ENCODE measurements at regions not wholly inside any gene's neighbourhood (a gene's known extent, or its start where the extent isn't known, plus 50 kb on each side); places are given as distances from the start of the nearest gene placed in this dataset.

- TF ChIP-seq ZNF274 (IDR thresholded peaks at IDR 0.05; ENCODE audit: low read depth, low read length), result no peak
- no peak for TF ChIP-seq SUZ12 (IDR thresholded peaks at IDR 0.05; ENCODE audit: extremely low read depth, insufficient read depth, insufficient read length)
- TF ChIP-seq YY1 (IDR thresholded peaks at IDR 0.05; ENCODE audit: insufficient read depth, insufficient read length), result no peak
- Histone ChIP-seq H3K4me1 (ENCODE audit: insufficient read depth, insufficient read length) (no peaks in the 10 kb centered on the region), H3K9ac (ENCODE audit: insufficient read length, low read depth) (no peak overlapping the region), H3K4me3 (ENCODE audit: insufficient read length, low read depth) (no peak overlapping the region), H3K9me3 (ENCODE audit: insufficient read depth, low read length) (no peaks in the 10 kb centered on the region), H3K36me3 (ENCODE audit: insufficient read depth, insufficient read length, low read length) (no peaks in the 10 kb centered on the region), H3K27me3 (ENCODE audit: insufficient read depth, insufficient read length) (no peaks in the 10 kb centered on the region)
- DNase-seq (ENCODE audit: low read depth, low spot score), result no peak
Observed at GRCh38 chrX:39418731-39419638, 617.7 kb downstream of the MID1IP1 start.

DNA sequence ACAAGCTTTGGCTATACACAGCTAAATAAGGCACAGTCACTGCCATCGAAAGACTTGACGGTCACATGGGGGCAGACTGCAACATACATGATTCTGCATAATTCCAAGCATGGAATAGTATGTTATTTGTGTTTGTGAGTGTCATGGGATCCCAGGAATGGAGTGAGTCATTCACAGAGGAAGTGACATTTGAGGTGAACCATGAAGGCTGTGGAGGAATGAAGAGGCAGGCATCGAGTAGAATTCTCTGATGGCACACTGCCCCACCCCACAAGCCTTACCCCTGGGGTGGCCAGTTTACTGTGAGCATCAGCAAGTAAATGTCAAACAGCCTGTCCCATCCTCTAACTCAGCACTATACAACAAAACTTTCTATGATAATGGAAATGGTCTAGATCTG is 619.7 kb downstream of the MID1IP1 start:
- Histone ChIP-seq H3K27me3 (ENCODE audit: insufficient read depth, insufficient read length) (no peaks in the 10 kb centered on the region), H3K4me1 (ENCODE audit: insufficient read depth, insufficient read length) (no peaks in the 10 kb centered on the region), H3K36me3 (ENCODE audit: insufficient read depth, insufficient read length, low read length) (no peaks in the 10 kb centered on the region), H3K9me3 (ENCODE audit: insufficient read depth, low read length) (no peaks in the 10 kb centered on the region), H3K4me3 (ENCODE audit: insufficient read length, low read depth) (no peak overlapping the region), H3K9ac (ENCODE audit: insufficient read length, low read depth) (no peak overlapping the region)
- no peak for TF ChIP-seq YY1 (IDR thresholded peaks at IDR 0.05; ENCODE audit: insufficient read depth, insufficient read length)
- TF ChIP-seq SUZ12 (IDR thresholded peaks at IDR 0.05; ENCODE audit: extremely low read depth, insufficient read depth, insufficient read length), result no peak
- no peak for TF ChIP-seq ZNF274 (IDR thresholded peaks at IDR 0.05; ENCODE audit: low read depth, low read length)
- DNase-seq (ENCODE audit: low read depth, low spot score), result no peak

DNA sequence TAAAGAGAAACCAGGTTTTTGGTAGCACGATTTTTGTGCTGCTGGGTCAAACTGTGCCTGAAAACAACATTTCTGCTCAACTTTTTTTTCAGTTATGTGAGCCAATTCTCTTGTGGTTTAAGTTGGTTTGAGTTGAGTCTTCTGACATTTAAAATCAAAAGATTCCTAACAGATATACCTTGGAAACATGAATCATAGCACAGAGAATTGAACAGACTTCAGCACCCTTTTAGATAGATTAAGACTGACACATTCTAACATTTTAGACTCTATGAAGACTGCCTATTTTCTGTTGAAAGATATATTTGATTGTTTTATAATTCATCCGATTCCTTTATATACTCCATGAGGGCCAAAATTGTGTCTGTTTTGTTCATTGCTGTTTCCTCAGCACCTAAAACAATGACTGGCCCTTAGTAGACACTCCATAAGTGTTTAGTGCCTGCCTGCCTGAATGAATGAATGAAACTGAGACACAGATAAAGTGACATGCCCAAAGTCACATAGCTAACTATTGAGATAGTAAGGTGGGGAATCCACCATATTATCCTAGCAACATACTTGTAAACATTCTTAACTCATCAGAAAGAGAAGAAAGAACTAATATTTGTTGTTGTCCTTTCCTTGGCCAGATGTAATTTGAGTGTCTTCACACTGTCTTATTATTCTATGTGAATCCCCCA is 624.0 kb downstream of the MID1IP1 start:
- TF ChIP-seq ZNF274 (IDR thresholded peaks at IDR 0.05; ENCODE audit: low read depth, low read length) (no peak), SUZ12 (IDR thresholded peaks at IDR 0.05; ENCODE audit: extremely low read depth, insufficient read depth, insufficient read length) (no peak), YY1 (IDR thresholded peaks at IDR 0.05; ENCODE audit: insufficient read depth, insufficient read length) (no peak)
- Histone ChIP-seq H3K9ac (ENCODE audit: insufficient read length, low read depth) (no peak overlapping the region), H3K27me3 (ENCODE audit: insufficient read depth, insufficient read length) (no peaks in the 10 kb centered on the region), H3K9me3 (ENCODE audit: insufficient read depth, low read length) (no peaks in the 10 kb centered on the region), H3K4me3 (ENCODE audit: insufficient read length, low read depth) (no peak overlapping the region), H3K4me1 (ENCODE audit: insufficient read depth, insufficient read length) (peaks cover 3% of the 10 kb centered on the region), H3K36me3 (ENCODE audit: insufficient read depth, insufficient read length, low read length) (no peaks in the 10 kb centered on the region)
- no peak for DNase-seq (ENCODE audit: low read depth, low spot score)

- H3K9ac ChIP-seq (ENCODE audit: insufficient read length, low read depth), result no peak overlapping the region
- DNase-seq (ENCODE audit: low read depth, low spot score), result no peak
- TF ChIP-seq SUZ12 (IDR thresholded peaks at IDR 0.05; ENCODE audit: extremely low read depth, insufficient read depth, insufficient read length) (no peak), ZNF274 (IDR thresholded peaks at IDR 0.05; ENCODE audit: low read depth, low read length) (no peak), YY1 (IDR thresholded peaks at IDR 0.05; ENCODE audit: insufficient read depth, insufficient read length) (no peak)
- peaks cover 3% of the 10 kb centered on the region for H3K4me1 ChIP-seq (ENCODE audit: insufficient read depth, insufficient read length)
- no peaks in the 10 kb centered on the region for H3K27me3 ChIP-seq (ENCODE audit: insufficient read depth, insufficient read length)
- H3K4me3 ChIP-seq (ENCODE audit: insufficient read length, low read depth), result no peak overlapping the region
- H3K36me3 ChIP-seq (ENCODE audit: insufficient read depth, insufficient read length, low read length), result no peaks in the 10 kb centered on the region
- no peaks in the 10 kb centered on the region for H3K9me3 ChIP-seq (ENCODE audit: insufficient read depth, low read length)
Observed at GRCh38 chrX:39426101-39426500, 624.8 kb downstream of the MID1IP1 start.

GRCh38 chrX:39427492-39427891 is 626.2 kb downstream of the MID1IP1 start:
- TF ChIP-seq ZNF274 (IDR thresholded peaks at IDR 0.05; ENCODE audit: low read depth, low read length), result no peak
- TF ChIP-seq SUZ12 (IDR thresholded peaks at IDR 0.05; ENCODE audit: extremely low read depth, insufficient read depth, insufficient read length), result no peak
- TF ChIP-seq YY1 (IDR thresholded peaks at IDR 0.05; ENCODE audit: insufficient read depth, insufficient read length), result no peak
- Histone ChIP-seq H3K27me3 (ENCODE audit: insufficient read depth, insufficient read length) (no peaks in the 10 kb centered on the region), H3K4me3 (ENCODE audit: insufficient read length, low read depth) (no peak overlapping the region), H3K9me3 (ENCODE audit: insufficient read depth, low read length) (no peaks in the 10 kb centered on the region), H3K9ac (ENCODE audit: insufficient read length, low read depth) (no peak overlapping the region), H3K4me1 (ENCODE audit: insufficient read depth, insufficient read length) (peaks cover 3% of the 10 kb centered on the region), H3K36me3 (ENCODE audit: insufficient read depth, insufficient read length, low read length) (no peaks in the 10 kb centered on the region)
- DNase-seq (ENCODE audit: low read depth, low spot score), result no peak

GRCh38 chrX:39427906-39428305 is 626.6 kb downstream of the MID1IP1 start:
- Histone ChIP-seq H3K36me3 (ENCODE audit: insufficient read depth, insufficient read length, low read length) (no peaks in the 10 kb centered on the region), H3K9ac (ENCODE audit: insufficient read length, low read depth) (peak overlapping the region; percentile 6), H3K4me3 (ENCODE audit: insufficient read length, low read depth) (no peak overlapping the region), H3K4me1 (ENCODE audit: insufficient read depth, insufficient read length) (peaks cover 3% of the 10 kb centered on the region), H3K9me3 (ENCODE audit: insufficient read depth, low read length) (no peaks in the 10 kb centered on the region), H3K27me3 (ENCODE audit: insufficient read depth, insufficient read length) (no peaks in the 10 kb centered on the region)
- TF ChIP-seq ZNF274 (IDR thresholded peaks at IDR 0.05; ENCODE audit: low read depth, low read length) (no peak), SUZ12 (IDR thresholded peaks at IDR 0.05; ENCODE audit: extremely low read depth, insufficient read depth, insufficient read length) (no peak), YY1 (IDR thresholded peaks at IDR 0.05; ENCODE audit: insufficient read depth, insufficient read length) (no peak)
- no peak for DNase-seq (ENCODE audit: low read depth, low spot score)

GRCh38 chrX:39430551-39430950 is 629.3 kb downstream of the MID1IP1 start:
- no peak overlapping the region for H3K9ac ChIP-seq (ENCODE audit: insufficient read length, low read depth)
- no peaks in the 10 kb centered on the region for H3K36me3 ChIP-seq (ENCODE audit: insufficient read depth, insufficient read length, low read length)
- H3K9me3 ChIP-seq (ENCODE audit: insufficient read depth, low read length), result no peaks in the 10 kb centered on the region
- H3K27me3 ChIP-seq (ENCODE audit: insufficient read depth, insufficient read length), result no peaks in the 10 kb centered on the region
- H3K4me3 ChIP-seq (ENCODE audit: insufficient read length, low read depth), result no peak overlapping the region
- no peak for TF ChIP-seq ZNF274 (IDR thresholded peaks at IDR 0.05; ENCODE audit: low read depth, low read length)
- DNase-seq (ENCODE audit: low read depth, low spot score), result no peak
- peaks cover 3% of the 10 kb centered on the region for H3K4me1 ChIP-seq (ENCODE audit: insufficient read depth, insufficient read length)

All from NT2/D1 (cell line).